ENCODE measurements at regions not wholly inside any gene's neighbourhood (a gene's known extent, or its start where the extent isn't known, plus 50 kb on each side); places are given as distances from the start of the nearest gene placed in this dataset.

DNA sequence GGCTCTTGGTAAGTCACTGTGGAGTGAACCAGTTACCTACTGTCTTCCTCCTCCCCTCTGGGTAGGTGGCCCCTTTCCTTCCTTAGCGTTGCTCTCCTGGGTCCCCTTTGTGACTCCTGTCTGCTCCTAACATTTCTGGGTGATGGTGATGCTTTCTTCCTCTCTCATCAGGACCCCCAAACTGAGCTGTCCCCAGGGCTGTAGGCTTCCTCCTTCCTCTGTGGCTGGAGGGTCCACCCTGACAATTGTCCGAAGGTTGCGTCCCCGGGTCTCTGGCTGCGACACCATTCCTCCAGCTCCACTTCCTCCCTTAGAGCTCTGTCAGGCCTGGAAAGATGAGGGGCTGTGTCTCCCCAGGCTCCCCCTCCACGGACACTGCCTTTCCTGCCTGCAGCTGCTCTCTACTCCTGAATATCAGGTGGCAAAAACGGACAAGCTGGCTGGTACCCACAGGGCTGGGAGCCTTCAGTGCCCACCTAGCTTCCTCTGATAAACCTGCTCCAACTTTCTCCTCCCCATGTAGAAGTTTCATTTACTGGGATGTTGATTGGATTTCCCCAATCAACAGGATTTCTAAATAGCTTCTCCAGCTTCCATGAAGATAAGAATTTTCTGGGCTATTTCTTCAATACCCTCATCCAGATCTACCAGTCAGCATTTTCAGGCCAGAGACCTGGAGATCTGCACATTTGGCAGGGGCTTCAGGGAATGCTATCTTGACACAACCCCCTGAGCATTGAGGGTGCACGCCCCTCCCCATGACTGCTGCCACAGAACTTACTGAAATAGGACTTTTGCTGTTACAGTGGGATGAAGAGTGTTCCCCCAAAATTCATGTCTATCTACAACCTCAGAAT is 506.5 kb downstream of the TCERG1L start:
- H3K4me3 ChIP-seq, result no peak overlapping the region

DNA sequence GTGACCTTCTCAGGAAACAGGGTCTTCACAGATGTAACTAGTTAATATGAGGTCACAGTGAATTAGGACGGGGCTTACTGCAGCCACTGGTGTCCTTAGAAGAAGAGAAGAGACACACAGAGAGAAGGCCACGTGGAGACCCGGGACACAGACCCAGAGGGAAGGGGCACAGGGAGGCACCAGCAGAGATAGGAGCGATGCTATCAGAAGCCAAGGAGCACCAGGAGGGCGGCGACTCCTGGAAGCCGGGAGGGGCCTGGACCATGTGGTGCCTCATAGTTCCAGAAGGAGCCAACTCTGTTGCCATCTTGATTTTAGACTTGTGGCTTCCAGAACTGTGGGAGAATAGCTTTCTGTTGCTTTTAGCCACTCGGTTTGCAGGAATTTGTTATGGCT is 505.9 kb downstream of the TCERG1L start:
- H3K9me3 ChIP-seq, result peaks cover 3% of the 10 kb centered on the region
- DNase-seq, result no peak
- no peaks in the 10 kb centered on the region for H3K4me1 ChIP-seq (ENCODE audit: low read depth)
- H3K4me3 ChIP-seq, result no peak overlapping the region
- H3K36me3 ChIP-seq (ENCODE audit: low read depth), result no peaks in the 10 kb centered on the region
- TF ChIP-seq, protein P1, sequence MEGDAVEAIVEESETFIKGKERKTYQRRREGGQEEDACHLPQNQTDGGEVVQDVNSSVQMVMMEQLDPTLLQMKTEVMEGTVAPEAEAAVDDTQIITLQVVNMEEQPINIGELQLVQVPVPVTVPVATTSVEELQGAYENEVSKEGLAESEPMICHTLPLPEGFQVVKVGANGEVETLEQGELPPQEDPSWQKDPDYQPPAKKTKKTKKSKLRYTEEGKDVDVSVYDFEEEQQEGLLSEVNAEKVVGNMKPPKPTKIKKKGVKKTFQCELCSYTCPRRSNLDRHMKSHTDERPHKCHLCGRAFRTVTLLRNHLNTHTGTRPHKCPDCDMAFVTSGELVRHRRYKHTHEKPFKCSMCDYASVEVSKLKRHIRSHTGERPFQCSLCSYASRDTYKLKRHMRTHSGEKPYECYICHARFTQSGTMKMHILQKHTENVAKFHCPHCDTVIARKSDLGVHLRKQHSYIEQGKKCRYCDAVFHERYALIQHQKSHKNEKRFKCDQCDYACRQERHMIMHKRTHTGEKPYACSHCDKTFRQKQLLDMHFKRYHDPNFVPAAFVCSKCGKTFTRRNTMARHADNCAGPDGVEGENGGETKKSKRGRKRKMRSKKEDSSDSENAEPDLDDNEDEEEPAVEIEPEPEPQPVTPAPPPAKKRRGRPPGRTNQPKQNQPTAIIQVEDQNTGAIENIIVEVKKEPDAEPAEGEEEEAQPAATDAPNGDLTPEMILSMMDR (IDR thresholded peaks at IDR 0.05), result no peak
- intact Hi-C loops (cut with DNase I, micrococcal nuclease), result no loop called here
- no peak for ATAC-seq

More for the DNA sequence above, 506.5 kb downstream of the TCERG1L start:
- no peaks in the 10 kb centered on the region for H3K36me3 ChIP-seq (ENCODE audit: low read depth)
- ATAC-seq (no peak), DNase-seq (no peak)
- TF ChIP-seq, protein P1 (IDR thresholded peaks at IDR 0.05), result no peak
- peaks cover 3% of the 10 kb centered on the region for H3K9me3 ChIP-seq
- intact Hi-C loops (cut with DNase I, micrococcal nuclease), result no loop called here
- no peaks in the 10 kb centered on the region for H3K4me1 ChIP-seq (ENCODE audit: low read depth)

DNA sequence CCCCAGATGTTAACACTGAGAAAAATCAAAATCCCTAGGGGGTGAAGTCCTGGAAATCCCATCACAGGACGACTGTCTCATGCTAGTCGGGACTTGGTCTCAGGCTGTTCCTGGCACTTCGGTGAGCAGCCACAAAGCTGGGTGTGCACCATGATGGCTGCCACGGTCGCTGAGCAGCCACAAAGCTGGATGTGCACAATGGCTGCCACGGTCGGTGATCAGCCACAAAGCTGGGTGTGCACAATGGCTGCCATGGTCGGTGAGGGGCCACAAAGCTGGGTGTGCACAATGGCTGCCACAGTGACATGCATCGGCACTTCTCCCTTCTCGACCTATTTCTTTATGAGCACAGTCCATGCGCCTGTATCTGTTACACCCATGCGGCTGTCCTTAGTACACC is 505.1 kb downstream of the TCERG1L start:
- intact Hi-C loops (cut with DNase I, micrococcal nuclease), result no loop called here
- DNase-seq, result no peak
- H3K4me3 ChIP-seq, result no peak overlapping the region
- H3K9me3 ChIP-seq, result peaks cover 3% of the 10 kb centered on the region
- H3K4me1 ChIP-seq (ENCODE audit: low read depth), result no peaks in the 10 kb centered on the region
- no peaks in the 10 kb centered on the region for H3K36me3 ChIP-seq (ENCODE audit: low read depth)
- TF ChIP-seq, protein P1 (IDR thresholded peaks at IDR 0.05), result no peak
- ATAC-seq, result no peak

DNA sequence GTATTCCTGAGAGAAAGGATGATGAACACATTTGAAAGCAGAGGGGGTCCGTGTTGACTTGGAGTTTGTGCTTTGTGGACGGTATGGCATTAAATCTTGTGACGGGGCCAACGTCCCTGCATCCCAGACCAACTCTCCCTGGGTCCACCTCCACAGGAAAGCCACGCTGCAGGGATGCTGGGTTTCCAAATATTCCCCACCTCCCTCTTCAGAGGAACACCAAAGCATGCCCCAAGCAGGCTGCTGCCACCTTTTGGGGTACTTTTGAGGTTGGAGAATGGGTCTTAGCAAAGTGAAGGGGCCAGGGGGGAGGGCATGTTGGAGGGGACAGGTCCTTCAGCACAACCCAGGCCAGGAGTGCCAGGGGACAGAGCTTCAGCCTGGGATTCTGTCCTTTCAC is 504.4 kb downstream of the TCERG1L start:
- H3K4me3 ChIP-seq, result no peak overlapping the region
- intact Hi-C loops (cut with DNase I, micrococcal nuclease), result no loop called here
- H3K9me3 ChIP-seq, result no peaks in the 10 kb centered on the region
- no peaks in the 10 kb centered on the region for H3K4me1 ChIP-seq (ENCODE audit: low read depth)
- DNase-seq (no peak), ATAC-seq (no peak)
- no peaks in the 10 kb centered on the region for H3K36me3 ChIP-seq (ENCODE audit: low read depth)
- TF ChIP-seq, protein P1 (IDR thresholded peaks at IDR 0.05), result no peak

DNA sequence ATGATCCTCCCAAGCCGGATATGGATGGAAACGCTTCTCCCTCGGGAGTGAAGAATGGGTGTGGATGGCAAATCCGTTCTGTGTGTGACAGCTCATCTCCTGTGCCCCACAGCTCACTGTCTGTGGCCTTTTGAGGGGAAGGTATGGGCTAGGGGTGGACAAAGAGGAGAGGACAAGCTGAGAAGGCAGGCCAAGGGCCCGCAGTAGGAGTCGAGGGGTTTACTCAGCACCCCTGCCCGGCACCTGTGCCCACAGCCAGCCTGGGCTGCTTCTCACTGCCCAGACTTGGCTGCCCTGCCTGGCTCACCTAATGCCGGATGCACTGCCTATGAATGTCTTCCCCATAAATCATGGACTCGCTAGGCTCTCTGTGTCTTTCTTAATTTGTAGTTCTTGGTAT is 503.8 kb downstream of the TCERG1L start:
- TF ChIP-seq, protein P1 (IDR thresholded peaks at IDR 0.05), result no peak
- H3K9me3 ChIP-seq, result no peaks in the 10 kb centered on the region
- H3K36me3 ChIP-seq (ENCODE audit: low read depth), result no peaks in the 10 kb centered on the region
- no peak for ATAC-seq
- no peaks in the 10 kb centered on the region for H3K4me1 ChIP-seq (ENCODE audit: low read depth)
- no peak for DNase-seq
- intact Hi-C loops (cut with DNase I, micrococcal nuclease), result no loop called here
- no peak overlapping the region for H3K4me3 ChIP-seq
